GM19463 (cell line): ENCODE measurements at regions not wholly inside any gene's neighbourhood (a gene's known extent, or its start where the extent isn't known, plus 50 kb on each side); places are given as distances from the start of the nearest gene placed in this dataset.

ENCODE experiments used
- ATAC-seq: cut with Tn5 transposase; IDR thresholded peaks from one replicate; pipeline ENCODE4 v1.9.1; 2021; ENCODE audit warnings: mild to moderate bottlenecking, moderate library complexity; ENCODE audit not compliant: unreplicated experiment

- no peak for ATAC-seq
These were observed 186.2 kb downstream of the ERMARD start for GRCh38 chr6:169937389-169938261.

- ATAC-seq = no peak
These were observed 185.0 kb downstream of the ERMARD start for GRCh38 chr6:169936355-169936975.

GRCh38 chr6:169935861-169936260, 184.4 kb downstream of the ERMARD start:
- ATAC-seq = no peak

GRCh38 chr6:169935348-169935718, 183.9 kb downstream of the ERMARD start:
- ATAC-seq = no peak

- ATAC-seq = no peak
These were observed 183.4 kb downstream of the ERMARD start for GRCh38 chr6:169934699-169935347.

GRCh38 chr6:169933839-169934698, 182.6 kb downstream of the ERMARD start:
- ATAC-seq = no peak

- no peak for ATAC-seq
These were observed 181.9 kb downstream of the ERMARD start for GRCh38 chr6:169933251-169933821.

- no peak for ATAC-seq
These were observed 181.1 kb downstream of the ERMARD start for GRCh38 chr6:169932491-169932890.

- ATAC-seq = no peak
These were observed 179.8 kb downstream of the ERMARD start for GRCh38 chr6:169931261-169931660.

- no peak for ATAC-seq
These were observed 179.4 kb downstream of the ERMARD start for GRCh38 chr6:169930799-169931198.

- ATAC-seq = no peak
These were observed 176.3 kb downstream of the ERMARD start for GRCh38 chr6:169927711-169928110.

- no peak for ATAC-seq
These were observed 175.4 kb downstream of the ERMARD start for GRCh38 chr6:169926617-169927417.

- no peak for ATAC-seq
These were observed 172.3 kb downstream of the ERMARD start for GRCh38 chr6:169923468-169924464.

GRCh38 chr6:169921853-169922824, 170.7 kb downstream of the ERMARD start:
- no peak for ATAC-seq

GRCh38 chr6:169921217-169921616, 169.8 kb downstream of the ERMARD start:
- ATAC-seq = no peak

GRCh38 chr6:169920359-169921020, 169.1 kb downstream of the ERMARD start:
- ATAC-seq = no peak
